ENCODE measurements at regions not wholly inside any gene's neighbourhood (a gene's known extent, or its start where the extent isn't known, plus 50 kb on each side); places are given as distances from the start of the nearest gene placed in this dataset.

DNA sequence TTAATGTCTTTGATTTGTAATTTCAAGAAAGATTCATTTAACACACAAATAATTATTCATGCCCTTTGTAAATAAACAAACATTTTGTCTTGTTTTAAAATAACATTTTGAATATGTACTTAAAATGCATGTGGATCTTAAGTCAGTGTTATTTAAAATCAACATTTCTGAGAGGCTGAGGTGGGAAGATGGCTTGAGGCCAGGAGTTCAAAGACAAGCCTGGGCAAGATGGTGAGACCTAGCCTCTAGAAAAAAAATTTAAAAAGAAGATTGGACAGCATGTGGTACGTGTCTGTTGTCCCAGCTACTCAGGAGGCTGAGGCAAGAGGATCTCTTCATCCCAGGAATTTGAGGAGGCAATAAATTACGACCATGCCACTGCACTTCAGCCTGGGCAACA, 1268.2 kb downstream of the SLITRK1 start:
- no peak overlapping the region for H3K27ac ChIP-seq
- H3K9me3 ChIP-seq (replicated peaks in 1 of 3) = no peaks in the 10 kb centered on the region
- no peaks in the 10 kb centered on the region for H3K4me1 ChIP-seq (replicated peaks in 1 of 2)
- H3K4me3 ChIP-seq = no peak overlapping the region
- 63 to 81% (median 74%) methylated on average over 2 of the region's 2 CpGs for WGBS, 4 donors
- H3K36me3 ChIP-seq (replicated peaks in 1 of 2) = no peaks in the 10 kb centered on the region
- DNase-seq = no peak
- TF ChIP-seq, protein P1, sequence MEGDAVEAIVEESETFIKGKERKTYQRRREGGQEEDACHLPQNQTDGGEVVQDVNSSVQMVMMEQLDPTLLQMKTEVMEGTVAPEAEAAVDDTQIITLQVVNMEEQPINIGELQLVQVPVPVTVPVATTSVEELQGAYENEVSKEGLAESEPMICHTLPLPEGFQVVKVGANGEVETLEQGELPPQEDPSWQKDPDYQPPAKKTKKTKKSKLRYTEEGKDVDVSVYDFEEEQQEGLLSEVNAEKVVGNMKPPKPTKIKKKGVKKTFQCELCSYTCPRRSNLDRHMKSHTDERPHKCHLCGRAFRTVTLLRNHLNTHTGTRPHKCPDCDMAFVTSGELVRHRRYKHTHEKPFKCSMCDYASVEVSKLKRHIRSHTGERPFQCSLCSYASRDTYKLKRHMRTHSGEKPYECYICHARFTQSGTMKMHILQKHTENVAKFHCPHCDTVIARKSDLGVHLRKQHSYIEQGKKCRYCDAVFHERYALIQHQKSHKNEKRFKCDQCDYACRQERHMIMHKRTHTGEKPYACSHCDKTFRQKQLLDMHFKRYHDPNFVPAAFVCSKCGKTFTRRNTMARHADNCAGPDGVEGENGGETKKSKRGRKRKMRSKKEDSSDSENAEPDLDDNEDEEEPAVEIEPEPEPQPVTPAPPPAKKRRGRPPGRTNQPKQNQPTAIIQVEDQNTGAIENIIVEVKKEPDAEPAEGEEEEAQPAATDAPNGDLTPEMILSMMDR (IDR thresholded peaks at IDR 0.05) = no peak
- TF ChIP-seq POLR2A (IDR thresholded peaks at IDR 0.05) = no peak
- H3K27me3 ChIP-seq = no peaks in the 10 kb centered on the region
- intact Hi-C loops (cut with DNase I) = no loop called here

DNA sequence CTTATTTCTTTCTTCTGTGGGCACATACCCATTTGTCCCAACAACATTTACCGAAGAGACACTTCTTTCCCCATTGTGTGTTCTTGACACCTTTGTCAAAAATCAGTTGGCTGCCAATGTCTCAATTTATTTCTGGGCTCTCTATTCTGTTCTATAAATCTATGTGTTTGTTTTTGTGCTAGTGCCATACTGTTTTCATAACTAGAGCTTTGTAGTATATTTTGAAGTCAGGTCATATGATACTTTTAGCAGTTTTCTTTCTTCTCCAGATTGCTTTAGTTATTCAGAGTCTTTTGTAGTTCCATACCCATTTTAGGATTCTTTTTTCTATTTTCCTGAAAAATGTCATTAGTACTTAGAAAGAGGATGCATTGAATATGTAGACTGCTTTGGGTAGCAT, 1276.3 kb downstream of the SLITRK1 start:
- no peak overlapping the region for H3K27ac ChIP-seq
- 92 to 97% (median 93%) methylated on average over 1 of the region's 1 CpG for WGBS, 4 donors
- H3K27me3 ChIP-seq = no peaks in the 10 kb centered on the region
- no peak for TF ChIP-seq POLR2A (IDR thresholded peaks at IDR 0.05)
- TF ChIP-seq, protein P1 (IDR thresholded peaks at IDR 0.05) = no peak
- no peak for DNase-seq
- intact Hi-C loops (cut with DNase I) = no loop called here
- no peak overlapping the region for H3K4me3 ChIP-seq
- no peaks in the 10 kb centered on the region for H3K9me3 ChIP-seq (replicated peaks in 1 of 3)
- H3K4me1 ChIP-seq (replicated peaks in 1 of 2) = no peaks in the 10 kb centered on the region
- no peaks in the 10 kb centered on the region for H3K36me3 ChIP-seq (replicated peaks in 1 of 2)

DNA sequence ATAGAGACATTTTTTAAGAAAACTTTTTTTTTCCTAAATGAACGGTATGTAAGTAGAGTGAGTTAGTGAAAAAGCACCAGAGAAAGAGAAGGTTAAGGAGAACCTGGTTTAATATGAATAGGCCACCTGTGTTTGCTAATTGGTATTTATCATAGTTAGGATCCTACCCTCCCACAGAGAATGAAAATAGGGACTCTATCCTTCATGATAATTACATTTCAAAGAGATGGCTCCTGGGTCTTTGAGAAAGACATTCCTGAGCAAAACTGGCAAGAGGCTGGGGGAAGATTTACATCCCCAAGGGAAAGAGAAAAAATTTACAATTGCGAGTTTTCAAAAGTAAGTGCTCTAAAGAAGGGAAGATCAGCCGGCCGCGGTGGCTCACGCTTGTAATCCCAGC, 1284.5 kb downstream of the SLITRK1 start:
- H3K27ac ChIP-seq = no peak overlapping the region
- WGBS, 4 donors = 40 to 58% (median 47%) methylated on average over 5 to 6 of the region's 6 CpGs
- H3K9me3 ChIP-seq (replicated peaks in 1 of 3) = peaks cover 0 to 14% (median 0%) of the 10 kb centered on the region in 3 donors
- TF ChIP-seq POLR2A (IDR thresholded peaks at IDR 0.05) = no peak
- TF ChIP-seq, protein P1 (IDR thresholded peaks at IDR 0.05) = no peak
- H3K4me3 ChIP-seq = no peak overlapping the region
- no peaks in the 10 kb centered on the region for H3K4me1 ChIP-seq (replicated peaks in 1 of 2)
- intact Hi-C loops (cut with DNase I) = no loop called here
- no peak for DNase-seq
- no peaks in the 10 kb centered on the region for H3K36me3 ChIP-seq (replicated peaks in 1 of 2)
- H3K27me3 ChIP-seq = no peaks in the 10 kb centered on the region

DNA sequence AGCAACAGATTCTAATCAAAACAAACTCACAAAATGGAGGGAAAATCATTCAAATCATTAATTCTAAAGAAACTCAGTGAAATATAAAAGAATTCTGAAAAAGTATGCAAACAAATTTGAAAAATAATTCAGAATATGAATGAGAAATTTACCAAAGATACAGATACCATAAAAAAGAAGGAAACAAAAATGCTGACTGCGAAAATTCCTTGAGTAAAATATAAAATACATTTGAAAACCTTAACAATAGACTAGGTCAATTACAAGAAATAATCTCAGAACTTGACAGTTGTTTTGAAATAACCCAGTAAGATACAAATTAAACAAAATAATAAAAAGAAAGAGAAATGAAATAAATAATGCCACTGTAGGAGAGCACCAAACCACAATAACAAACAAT, 1289.0 kb downstream of the SLITRK1 start:
- Histone ChIP-seq H3K9me3 (replicated peaks in 1 of 3) (peaks cover 0 to 7% (median 0%) of the 10 kb centered on the region in 3 donors), H3K4me3 (no peak overlapping the region), H3K4me1 (replicated peaks in 1 of 2) (no peaks in the 10 kb centered on the region), H3K27me3 (no peaks in the 10 kb centered on the region), H3K36me3 (replicated peaks in 1 of 2) (no peaks in the 10 kb centered on the region), H3K27ac (no peak overlapping the region)
- no peak for DNase-seq
- intact Hi-C loops (cut with DNase I) = no loop called here
- TF ChIP-seq, protein P1 (IDR thresholded peaks at IDR 0.05) = no peak
- no peak for TF ChIP-seq POLR2A (IDR thresholded peaks at IDR 0.05)
- WGBS, 4 donors = 69 to 85% (median 81%) methylated on average over 1 of the region's 1 CpG
